ENCODE measurements at regions not wholly inside any gene's neighbourhood (a gene's known extent, or its start where the extent isn't known, plus 50 kb on each side); places are given as distances from the start of the nearest gene placed in this dataset.

- no peak for FAIRE-seq
- DNase-seq (ENCODE audit: insufficient read length, low spot score) = no peak
- no peak for TF ChIP-seq PAX5 (IDR thresholded peaks at IDR 0.05; ENCODE audit: insufficient read depth, low read length, severe bottlenecking)
- TF ChIP-seq POU2F2 (IDR thresholded peaks at IDR 0.05; ENCODE audit: low read depth, low read length) = no peak
- TF ChIP-seq POLR2A (IDR thresholded peaks at IDR 0.05; ENCODE audit: low read depth, low read length) = no peak
- no peak for TF ChIP-seq SPI1 (IDR thresholded peaks at IDR 0.05; ENCODE audit: low read depth, low read length)
- TF ChIP-seq TAF1 (IDR thresholded peaks at IDR 0.05; ENCODE audit: low read depth, low read length) = no peak
- no peak for TF ChIP-seq POLR2AphosphoS5 (IDR thresholded peaks at IDR 0.05; ENCODE audit: low read depth, low read length)
Observed at GRCh38 chr10:130485236-130485957, 349.2 kb downstream of the GLRX3 start.

GRCh38 chr10:130485958-130486895 lies 350.0 kb downstream of the GLRX3 start:
- TF ChIP-seq POLR2AphosphoS5 (IDR thresholded peaks at IDR 0.05; ENCODE audit: low read depth, low read length) (no peak), POLR2A (IDR thresholded peaks at IDR 0.05; ENCODE audit: low read depth, low read length) (no peak), TAF1 (IDR thresholded peaks at IDR 0.05; ENCODE audit: low read depth, low read length) (no peak), POU2F2 (IDR thresholded peaks at IDR 0.05; ENCODE audit: low read depth, low read length) (no peak), SPI1 (IDR thresholded peaks at IDR 0.05; ENCODE audit: low read depth, low read length) (no peak), PAX5 (IDR thresholded peaks at IDR 0.05; ENCODE audit: insufficient read depth, low read length, severe bottlenecking) (no peak)
- FAIRE-seq = no peak
- DNase-seq (ENCODE audit: insufficient read length, low spot score) = no peak

- no peak for TF ChIP-seq PAX5 (IDR thresholded peaks at IDR 0.05; ENCODE audit: insufficient read depth, low read length, severe bottlenecking)
- no peak for TF ChIP-seq POLR2A (IDR thresholded peaks at IDR 0.05; ENCODE audit: low read depth, low read length)
- TF ChIP-seq SPI1 (IDR thresholded peaks at IDR 0.05; ENCODE audit: low read depth, low read length) = no peak
- no peak for TF ChIP-seq TAF1 (IDR thresholded peaks at IDR 0.05; ENCODE audit: low read depth, low read length)
- no peak for TF ChIP-seq POU2F2 (IDR thresholded peaks at IDR 0.05; ENCODE audit: low read depth, low read length)
- TF ChIP-seq POLR2AphosphoS5 (IDR thresholded peaks at IDR 0.05; ENCODE audit: low read depth, low read length) = no peak
- FAIRE-seq (no peak), DNase-seq (ENCODE audit: insufficient read length, low spot score) (no peak)
Observed at GRCh38 chr10:130486906-130487305, 350.7 kb downstream of the GLRX3 start.

- DNase-seq (ENCODE audit: insufficient read length, low spot score) (no peak), FAIRE-seq (no peak)
- no peak for TF ChIP-seq PAX5 (IDR thresholded peaks at IDR 0.05; ENCODE audit: insufficient read depth, low read length, severe bottlenecking)
- TF ChIP-seq TAF1 (IDR thresholded peaks at IDR 0.05; ENCODE audit: low read depth, low read length) = no peak
- TF ChIP-seq POU2F2 (IDR thresholded peaks at IDR 0.05; ENCODE audit: low read depth, low read length) = no peak
- no peak for TF ChIP-seq POLR2AphosphoS5 (IDR thresholded peaks at IDR 0.05; ENCODE audit: low read depth, low read length)
- TF ChIP-seq POLR2A (IDR thresholded peaks at IDR 0.05; ENCODE audit: low read depth, low read length) = no peak
Observed at GRCh38 chr10:130487566-130487965, 351.4 kb downstream of the GLRX3 start.

- FAIRE-seq (no peak), DNase-seq (ENCODE audit: insufficient read length, low spot score) (no peak)
- TF ChIP-seq POLR2AphosphoS5 (IDR thresholded peaks at IDR 0.05; ENCODE audit: low read depth, low read length) (no peak), TAF1 (IDR thresholded peaks at IDR 0.05; ENCODE audit: low read depth, low read length) (no peak), PAX5 (IDR thresholded peaks at IDR 0.05; ENCODE audit: insufficient read depth, low read length, severe bottlenecking) (no peak), POU2F2 (IDR thresholded peaks at IDR 0.05; ENCODE audit: low read depth, low read length) (no peak), SPI1 (IDR thresholded peaks at IDR 0.05; ENCODE audit: low read depth, low read length) (no peak), POLR2A (IDR thresholded peaks at IDR 0.05; ENCODE audit: low read depth, low read length) (no peak)
Observed at GRCh38 chr10:130489891-130490290, 353.7 kb downstream of the GLRX3 start.

- FAIRE-seq = no peak
- TF ChIP-seq POLR2A (IDR thresholded peaks at IDR 0.05; ENCODE audit: low read depth, low read length) (no peak), POU2F2 (IDR thresholded peaks at IDR 0.05; ENCODE audit: low read depth, low read length) (no peak)
- DNase-seq (ENCODE audit: insufficient read length, low spot score) = no peak
Observed at GRCh38 chr10:130491011-130491692, 355.0 kb downstream of the GLRX3 start.

- TF ChIP-seq PAX5 (IDR thresholded peaks at IDR 0.05; ENCODE audit: insufficient read depth, low read length, severe bottlenecking) (no peak), SPI1 (IDR thresholded peaks at IDR 0.05; ENCODE audit: low read depth, low read length) (no peak), POLR2A (IDR thresholded peaks at IDR 0.05; ENCODE audit: low read depth, low read length) (no peak), POU2F2 (IDR thresholded peaks at IDR 0.05; ENCODE audit: low read depth, low read length) (no peak), TAF1 (IDR thresholded peaks at IDR 0.05; ENCODE audit: low read depth, low read length) (no peak), POLR2AphosphoS5 (IDR thresholded peaks at IDR 0.05; ENCODE audit: low read depth, low read length) (no peak)
- DNase-seq (ENCODE audit: insufficient read length, low spot score) (no peak), FAIRE-seq (no peak)
Observed at GRCh38 chr10:130491693-130492050, 355.5 kb downstream of the GLRX3 start.

- no peak for DNase-seq (ENCODE audit: insufficient read length, low spot score)
- TF ChIP-seq TAF1 (IDR thresholded peaks at IDR 0.05; ENCODE audit: low read depth, low read length) (no peak), POU2F2 (IDR thresholded peaks at IDR 0.05; ENCODE audit: low read depth, low read length) (no peak), PAX5 (IDR thresholded peaks at IDR 0.05; ENCODE audit: insufficient read depth, low read length, severe bottlenecking) (no peak), POLR2A (IDR thresholded peaks at IDR 0.05; ENCODE audit: low read depth, low read length) (no peak), POLR2AphosphoS5 (IDR thresholded peaks at IDR 0.05; ENCODE audit: low read depth, low read length) (no peak), SPI1 (IDR thresholded peaks at IDR 0.05; ENCODE audit: low read depth, low read length) (no peak)
Observed at GRCh38 chr10:130492266-130492934, 356.2 kb downstream of the GLRX3 start.

More at GRCh38 chr10:130492266-130492934, 356.2 kb downstream of the GLRX3 start:
- FAIRE-seq = no peak
